B cell (primary cell): ENCODE measurements at regions not wholly inside any gene's neighbourhood (a gene's known extent, or its start where the extent isn't known, plus 50 kb on each side); places are given as distances from the start of the nearest gene placed in this dataset.

Experiments used
- CTCF ChIP-seq: fragments of 200-600 bp; IDR thresholded peaks from one replicate; pipeline ENCODE4 v1.8.0; 2022; ENCODE audit warnings: antibody characterized with exemption, mild to moderate bottlenecking
- EZH2 ChIP-seq: IDR thresholded peaks from 2 replicates; pipeline ENCODE4 v1.6.1; 2012; ENCODE audit warnings: borderline replicate concordance, low read depth, mild to moderate bottlenecking, moderate library complexity, low read length; ENCODE audit not compliant: insufficient read depth, poor library complexity, severe bottlenecking

DNA sequence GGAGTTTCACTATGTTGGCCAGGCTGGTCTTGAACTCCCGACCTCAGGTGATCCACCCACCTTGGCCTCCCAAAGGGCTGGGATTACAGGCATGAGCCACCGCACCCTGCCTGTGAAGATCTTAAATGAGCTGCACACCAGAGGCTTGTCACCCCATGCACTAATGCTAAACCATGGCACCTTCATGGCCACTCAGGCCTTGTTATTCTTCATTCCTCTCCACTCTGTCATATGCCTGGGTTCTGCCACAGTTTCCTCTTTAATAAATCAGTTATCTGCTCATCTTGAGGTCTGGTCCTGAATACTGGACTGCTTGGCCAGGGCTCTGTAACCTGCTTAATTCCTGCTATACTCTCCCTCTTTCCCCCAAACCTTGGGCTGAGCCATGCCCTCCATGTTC, 104.3 kb upstream of the FOXN2 start:
- TF ChIP-seq CTCF = no peak
- TF ChIP-seq EZH2 = no peak
